Parathyroid adenoma (tissue), 2 donors: ENCODE measurements at regions not wholly inside any gene's neighbourhood (a gene's known extent, or its start where the extent isn't known, plus 50 kb on each side); places are given as distances from the start of the nearest gene placed in this dataset.
"Not testable (repeated sequence)": the region's sequence is repeated elsewhere in the genome, so short reads cannot be mapped to it uniquely, and the experiment has no call there.

Experiments
- H2AFZ ChIP-seq: fragments of 300-600 bp; sonication (generic); one replicate; pipeline ENCODE4 v1.7.0; 2017; ENCODE audit warnings: antibody characterized with exemption, mild to moderate bottlenecking
- H3K27ac ChIP-seq: fragments of 300-600 bp; sonication (generic); one replicate; pipeline ENCODE4 v1.7.0; 2017
- H3K27me3 ChIP-seq: fragments of 300-600 bp; sonication (generic); one replicate; pipeline ENCODE4 v1.7.0; 2017; ENCODE audit warnings: low read length; ENCODE audit not compliant: control insufficient read depth, insufficient read depth
- H3K36me3 ChIP-seq: fragments of 300-600 bp; sonication (generic); one replicate; pipeline ENCODE4 v1.7.0; 2017; ENCODE audit warnings: low read length; ENCODE audit not compliant: control insufficient read depth, insufficient read depth
- H3K4me1 ChIP-seq: fragments of 300-600 bp; sonication (generic); one replicate; pipeline ENCODE4 v1.7.0; 2017; ENCODE audit warnings: control low read depth
- H3K4me2 ChIP-seq: fragments of 300-600 bp; sonication (generic); one replicate; pipeline ENCODE4 v1.7.0; 2017; ENCODE audit warnings: low read length
- H3K4me3 ChIP-seq: fragments of 300-600 bp; sonication (generic); one replicate; pipeline ENCODE4 v1.7.0; 2017; ENCODE audit warnings: low read depth, low read length
- H3K79me2 ChIP-seq: fragments of 300-600 bp; sonication (generic); one replicate; pipeline ENCODE4 v1.7.0; 2017; ENCODE audit warnings: control low read depth
- H3K9ac ChIP-seq: fragments of 300-600 bp; sonication (generic); one replicate; pipeline ENCODE4 v1.7.0; 2017; ENCODE audit warnings: mild to moderate bottlenecking
- H3K9me3 ChIP-seq: fragments of 300-600 bp; sonication (generic); one replicate; pipeline ENCODE4 v1.7.0; 2017; ENCODE audit warnings: low read length; ENCODE audit not compliant: control insufficient read depth
- CTCF ChIP-seq: fragments of 300-600 bp; sonication (generic); IDR thresholded peaks from one replicate; pipeline ENCODE4 v1.7.0; 2017; ENCODE audit warnings: antibody characterized with exemption, mild to moderate bottlenecking
- donor health status: primary hyperparathyroidism.

- H3K79me2 ChIP-seq, result no peaks in the 10 kb centered on the region
- TF ChIP-seq CTCF, result no peak
- H3K4me2 ChIP-seq, result no peak overlapping the region
- no peak overlapping the region for H3K4me3 ChIP-seq
- no peak overlapping the region for H3K27ac ChIP-seq
- H2AFZ ChIP-seq, result no peak overlapping the region
- H3K36me3 ChIP-seq, result no peaks in the 10 kb centered on the region
- no peaks in the 10 kb centered on the region for H3K27me3 ChIP-seq
- no peaks in the 10 kb centered on the region for H3K4me1 ChIP-seq
- no peaks in the 10 kb centered on the region for H3K9me3 ChIP-seq
- no peak overlapping the region for H3K9ac ChIP-seq
Observed at GRCh38 chr4:173736840-173737239, 206.8 kb upstream of the HAND2 start.

GRCh38 chr4:173735585-173735984 lies 205.6 kb upstream of the HAND2 start:
- Histone ChIP-seq H3K36me3 (no peaks in the 10 kb centered on the region), H3K4me3 (no peak overlapping the region), H2AFZ (no peak overlapping the region), H3K4me1 (no peaks in the 10 kb centered on the region), H3K9me3 (no peaks in the 10 kb centered on the region), H3K27ac (no peak overlapping the region), H3K27me3 (no peaks in the 10 kb centered on the region), H3K4me2 (no peak overlapping the region), H3K9ac (no peak overlapping the region), H3K79me2 (no peaks in the 10 kb centered on the region)
- TF ChIP-seq CTCF, result no peak

GRCh38 chr4:173735049-173735448 lies 205.0 kb upstream of the HAND2 start:
- TF ChIP-seq CTCF, result no peak
- H3K9ac ChIP-seq, result no peak overlapping the region
- no peak overlapping the region for H3K27ac ChIP-seq
- no peak overlapping the region for H3K4me2 ChIP-seq
- no peaks in the 10 kb centered on the region for H3K27me3 ChIP-seq
- no peaks in the 10 kb centered on the region for H3K9me3 ChIP-seq
- H2AFZ ChIP-seq, result no peak overlapping the region
- no peak overlapping the region for H3K4me3 ChIP-seq
- no peaks in the 10 kb centered on the region for H3K79me2 ChIP-seq
- H3K36me3 ChIP-seq, result no peaks in the 10 kb centered on the region
- H3K4me1 ChIP-seq, result no peaks in the 10 kb centered on the region

- no peaks in the 10 kb centered on the region for H3K9me3 ChIP-seq
- no peak for TF ChIP-seq CTCF
- no peaks in the 10 kb centered on the region for H3K36me3 ChIP-seq
- H3K27ac ChIP-seq, result no peak overlapping the region
- H3K4me1 ChIP-seq, result no peaks in the 10 kb centered on the region
- H2AFZ ChIP-seq, result no peak overlapping the region
- H3K9ac ChIP-seq, result no peak overlapping the region
- no peaks in the 10 kb centered on the region for H3K79me2 ChIP-seq
- H3K4me2 ChIP-seq, result no peak overlapping the region
- H3K4me3 ChIP-seq, result no peak overlapping the region
- H3K27me3 ChIP-seq, result no peaks in the 10 kb centered on the region
Observed at GRCh38 chr4:173731257-173731656, 201.2 kb upstream of the HAND2 start.

GRCh38 chr4:173722075-173722474 lies 192.0 kb upstream of the HAND2 start:
- no peak for TF ChIP-seq CTCF
- Histone ChIP-seq H3K4me2 (no peak overlapping the region), H3K27me3 (no peaks in the 10 kb centered on the region), H3K79me2 (no peaks in the 10 kb centered on the region), H2AFZ (no peak overlapping the region), H3K4me1 (no peaks in the 10 kb centered on the region), H3K4me3 (no peak overlapping the region), H3K36me3 (no peaks in the 10 kb centered on the region), H3K9me3 (no peaks in the 10 kb centered on the region), H3K9ac (no peak overlapping the region), H3K27ac (no peak overlapping the region)

- H3K36me3 ChIP-seq, H3K27me3 ChIP-seq: not testable (repeated sequence)
Observed at GRCh38 chr4:173718504-173718903, 188.5 kb upstream of the HAND2 start.

More at GRCh38 chr4:173718504-173718903, 188.5 kb upstream of the HAND2 start:
- not testable (repeated sequence) for H3K4me3 ChIP-seq, H3K4me1 ChIP-seq, H3K4me2 ChIP-seq, H3K9me3 ChIP-seq, H3K9ac ChIP-seq, H2AFZ ChIP-seq, H3K79me2 ChIP-seq, H3K27ac ChIP-seq
